GDM1 (cell line): ENCODE measurements at regions not wholly inside any gene's neighbourhood (a gene's known extent, or its start where the extent isn't known, plus 50 kb on each side); places are given as distances from the start of the nearest gene placed in this dataset.

ENCODE experiments used
- DNase-seq: peaks from one replicate; lab custom pipeline; 2025; lab: John Stamatoyannopoulos, UW

- DNase-seq: no peak
Observed at GRCh38 chr12:89920866-89921265, 212.2 kb upstream of the ATP2B1 start.

- DNase-seq: no peak
Observed at GRCh38 chr12:89919241-89919906, 210.7 kb upstream of the ATP2B1 start.

- DNase-seq: no peak
Observed at GRCh38 chr12:89918172-89918846, 209.7 kb upstream of the ATP2B1 start.

- no peak for DNase-seq
Observed at GRCh38 chr12:89909753-89910152, 201.1 kb upstream of the ATP2B1 start.

- DNase-seq: no peak
Observed at GRCh38 chr12:89907659-89908058, 199.0 kb upstream of the ATP2B1 start.

- DNase-seq: no peak
Observed at GRCh38 chr12:89906824-89907223, 198.2 kb upstream of the ATP2B1 start.

GRCh38 chr12:89906178-89906577 is 197.5 kb upstream of the ATP2B1 start:
- DNase-seq: no peak

GRCh38 chr12:89901906-89902642 is 193.4 kb upstream of the ATP2B1 start:
- DNase-seq: no peak

GRCh38 chr12:89901319-89901718 is 192.7 kb upstream of the ATP2B1 start:
- no peak for DNase-seq

- DNase-seq: no peak
Observed at GRCh38 chr12:89899651-89900050, 191.0 kb upstream of the ATP2B1 start.

- DNase-seq: no peak
Observed at GRCh38 chr12:89895591-89895990, 187.0 kb upstream of the ATP2B1 start.

GRCh38 chr12:89895101-89895500 is 186.5 kb upstream of the ATP2B1 start:
- no peak for DNase-seq

GRCh38 chr12:89893972-89894706 is 185.5 kb upstream of the ATP2B1 start:
- no peak for DNase-seq

- DNase-seq: no peak
Observed at GRCh38 chr12:89892436-89892835, 183.8 kb upstream of the ATP2B1 start.

- no peak for DNase-seq
Observed at GRCh38 chr12:89891933-89892332, 183.3 kb upstream of the ATP2B1 start.

- no peak for DNase-seq
Observed at GRCh38 chr12:89890161-89890560, 181.5 kb upstream of the ATP2B1 start.

- no peak for DNase-seq
Observed at GRCh38 chr12:89889062-89889461, 180.4 kb upstream of the ATP2B1 start.

- no peak for DNase-seq
Observed at GRCh38 chr12:89884952-89885351, 176.3 kb upstream of the ATP2B1 start.

GRCh38 chr12:89884416-89884898 is 175.8 kb upstream of the ATP2B1 start:
- DNase-seq: no peak

- DNase-seq: no peak
Observed at GRCh38 chr12:89883630-89884389, 175.2 kb upstream of the ATP2B1 start.

GRCh38 chr12:89882792-89883191 is 174.2 kb upstream of the ATP2B1 start:
- DNase-seq: no peak

GRCh38 chr12:89882050-89882449 is 173.4 kb upstream of the ATP2B1 start:
- DNase-seq: no peak
